Glomerular visceral epithelial cell (primary cell): ENCODE measurements at regions not wholly inside any gene's neighbourhood (a gene's known extent, or its start where the extent isn't known, plus 50 kb on each side); places are given as distances from the start of the nearest gene placed in this dataset.
A peak's percentile ranks its signal among the peaks of the same experiment; 100 is the strongest.

ENCODE experiments used
- DNase-seq: peaks from one replicate; pipeline ENCODE4 v3.0.0-alpha.2; 2016; ENCODE audit errors: extremely low spot score

- no peak for DNase-seq
Measured at GRCh38 chr15:100735129-100736053, 133.0 kb downstream of the ASB7 start.

GRCh38 chr15:100737214-100737613 lies 134.8 kb downstream of the ASB7 start:
- DNase-seq, result no peak

- no peak for DNase-seq
Measured at GRCh38 chr15:100738614-100739013, 136.2 kb downstream of the ASB7 start.

GRCh38 chr15:100740138-100740537 lies 137.7 kb downstream of the ASB7 start:
- no peak for DNase-seq

GRCh38 chr15:100751585-100751984 lies 128.0 kb upstream of the ALDH1A3 start:
- no peak for DNase-seq

GRCh38 chr15:100753503-100753902 lies 126.1 kb upstream of the ALDH1A3 start:
- DNase-seq, result no peak

GRCh38 chr15:100757661-100758060 lies 122.0 kb upstream of the ALDH1A3 start:
- no peak for DNase-seq

- no peak for DNase-seq
Measured at GRCh38 chr15:100758555-100758954, 121.1 kb upstream of the ALDH1A3 start.

- DNase-seq, result no peak
Measured at GRCh38 chr15:100759106-100759505, 120.5 kb upstream of the ALDH1A3 start.

GRCh38 chr15:100759698-100760356 lies 119.8 kb upstream of the ALDH1A3 start:
- peak; percentile 39 for DNase-seq

- no peak for DNase-seq
Measured at GRCh38 chr15:100760357-100760903, 119.2 kb upstream of the ALDH1A3 start.

- DNase-seq, result no peak
Measured at GRCh38 chr15:100761290-100761935, 118.2 kb upstream of the ALDH1A3 start.

- no peak for DNase-seq
Measured at GRCh38 chr15:100762289-100762688, 117.3 kb upstream of the ALDH1A3 start.

GRCh38 chr15:100762913-100763834 lies 116.5 kb upstream of the ALDH1A3 start:
- no peak for DNase-seq

GRCh38 chr15:100763835-100764750 lies 115.5 kb upstream of the ALDH1A3 start:
- DNase-seq, result no peak

- DNase-seq, result peak; percentile 58
Measured at GRCh38 chr15:100764778-100765466, 114.7 kb upstream of the ALDH1A3 start.

GRCh38 chr15:100765467-100766241 lies 114.0 kb upstream of the ALDH1A3 start:
- no peak for DNase-seq

GRCh38 chr15:100766243-100767000 lies 113.2 kb upstream of the ALDH1A3 start:
- no peak for DNase-seq
